Mucosa of stomach (tissue), 1 donor: ENCODE measurements at regions not wholly inside any gene's neighbourhood (a gene's known extent, or its start where the extent isn't known, plus 50 kb on each side); places are given as distances from the start of the nearest gene placed in this dataset.

Experiments used
- H3K27me3 ChIP-seq: one replicate; pipeline ENCODE4 v1.7.0; 2013; ENCODE audit warnings: mild to moderate bottlenecking, low read length; ENCODE audit not compliant: control insufficient read depth, insufficient read depth
- H3K36me3 ChIP-seq: one replicate; pipeline ENCODE4 v1.7.0; 2013; ENCODE audit warnings: low read length; ENCODE audit not compliant: control insufficient read depth, insufficient read depth
- H3K4me1 ChIP-seq: one replicate; pipeline ENCODE4 v1.7.0; 2013; ENCODE audit warnings: mild to moderate bottlenecking, low read length; ENCODE audit not compliant: control insufficient read depth, insufficient read depth
- H3K4me3 ChIP-seq: one replicate; pipeline ENCODE4 v1.7.0; 2013; ENCODE audit warnings: low read length
- H3K9ac ChIP-seq: one replicate; pipeline ENCODE4 v1.7.0; 2013; ENCODE audit warnings: mild to moderate bottlenecking, low read length, moderate library complexity
- H3K9me3 ChIP-seq: one replicate; pipeline ENCODE4 v1.7.0; 2013; ENCODE audit warnings: mild to moderate bottlenecking, low read length, moderate library complexity; ENCODE audit not compliant: control insufficient read depth
- donor health status: Pancreatic carcinoma.

GRCh38 chr6:12410946-12411345 is 120.8 kb downstream of the EDN1 start:
- H3K9ac ChIP-seq: no peak overlapping the region
- no peak overlapping the region for H3K4me3 ChIP-seq
- H3K9me3 ChIP-seq: no peaks in the 10 kb centered on the region
- H3K36me3 ChIP-seq: no peaks in the 10 kb centered on the region
- H3K27me3 ChIP-seq: no peaks in the 10 kb centered on the region
- H3K4me1 ChIP-seq: peaks cover 6% of the 10 kb centered on the region

- H3K27me3 ChIP-seq: no peaks in the 10 kb centered on the region
- H3K4me1 ChIP-seq: peaks cover 6% of the 10 kb centered on the region
- no peak overlapping the region for H3K9ac ChIP-seq
- no peaks in the 10 kb centered on the region for H3K36me3 ChIP-seq
- no peak overlapping the region for H3K4me3 ChIP-seq
- no peaks in the 10 kb centered on the region for H3K9me3 ChIP-seq
Observed at GRCh38 chr6:12414096-12414675, 124.0 kb downstream of the EDN1 start.

GRCh38 chr6:12415980-12416598 is 125.9 kb downstream of the EDN1 start:
- Histone ChIP-seq H3K4me1 (peaks cover 6% of the 10 kb centered on the region), H3K9me3 (no peaks in the 10 kb centered on the region), H3K9ac (no peak overlapping the region), H3K36me3 (no peaks in the 10 kb centered on the region), H3K4me3 (no peak overlapping the region), H3K27me3 (no peaks in the 10 kb centered on the region)

GRCh38 chr6:12417191-12417590 is 127.0 kb downstream of the EDN1 start:
- H3K9me3 ChIP-seq: no peaks in the 10 kb centered on the region
- no peaks in the 10 kb centered on the region for H3K36me3 ChIP-seq
- no peak overlapping the region for H3K4me3 ChIP-seq
- H3K4me1 ChIP-seq: peaks cover 6% of the 10 kb centered on the region
- no peaks in the 10 kb centered on the region for H3K27me3 ChIP-seq
- no peak overlapping the region for H3K9ac ChIP-seq

GRCh38 chr6:12418946-12419345 is 128.8 kb downstream of the EDN1 start:
- Histone ChIP-seq H3K9ac (no peak overlapping the region), H3K27me3 (no peaks in the 10 kb centered on the region), H3K36me3 (no peaks in the 10 kb centered on the region), H3K9me3 (no peaks in the 10 kb centered on the region), H3K4me1 (peaks cover 3% of the 10 kb centered on the region), H3K4me3 (no peak overlapping the region)

- Histone ChIP-seq H3K9ac (no peak overlapping the region), H3K36me3 (no peaks in the 10 kb centered on the region)
Observed at GRCh38 chr6:12419631-12420272, 129.6 kb downstream of the EDN1 start.

GRCh38 chr6:12420626-12421025 is 130.5 kb downstream of the EDN1 start:
- Histone ChIP-seq H3K4me1 (peaks cover 5% of the 10 kb centered on the region), H3K36me3 (no peaks in the 10 kb centered on the region), H3K9me3 (no peaks in the 10 kb centered on the region)

More at GRCh38 chr6:12419631-12420272, 129.6 kb downstream of the EDN1 start:
- H3K27me3 ChIP-seq: no peaks in the 10 kb centered on the region
- no peaks in the 10 kb centered on the region for H3K9me3 ChIP-seq
- peaks cover 5% of the 10 kb centered on the region for H3K4me1 ChIP-seq
- H3K4me3 ChIP-seq: no peak overlapping the region

GRCh38 chr6:12421596-12421995 is 131.4 kb downstream of the EDN1 start:
- no peaks in the 10 kb centered on the region for H3K9me3 ChIP-seq
- no peak overlapping the region for H3K4me3 ChIP-seq
- no peaks in the 10 kb centered on the region for H3K27me3 ChIP-seq
- H3K9ac ChIP-seq: no peak overlapping the region
- H3K4me1 ChIP-seq: peaks cover 5% of the 10 kb centered on the region
- no peaks in the 10 kb centered on the region for H3K36me3 ChIP-seq

More at GRCh38 chr6:12420626-12421025, 130.5 kb downstream of the EDN1 start:
- Histone ChIP-seq H3K4me3 (no peak overlapping the region), H3K27me3 (no peaks in the 10 kb centered on the region), H3K9ac (no peak overlapping the region)

- Histone ChIP-seq H3K4me1 (peaks cover 5% of the 10 kb centered on the region), H3K27me3 (no peaks in the 10 kb centered on the region), H3K9ac (no peak overlapping the region), H3K9me3 (no peaks in the 10 kb centered on the region), H3K36me3 (no peaks in the 10 kb centered on the region), H3K4me3 (no peak overlapping the region)
Observed at GRCh38 chr6:12422848-12423247, 132.7 kb downstream of the EDN1 start.

GRCh38 chr6:12423832-12424231 is 133.7 kb downstream of the EDN1 start:
- H3K36me3 ChIP-seq: no peaks in the 10 kb centered on the region
- no peak overlapping the region for H3K4me3 ChIP-seq
- no peaks in the 10 kb centered on the region for H3K27me3 ChIP-seq
- H3K9me3 ChIP-seq: no peaks in the 10 kb centered on the region
- no peak overlapping the region for H3K9ac ChIP-seq
- peaks cover 5% of the 10 kb centered on the region for H3K4me1 ChIP-seq

- Histone ChIP-seq H3K36me3 (no peaks in the 10 kb centered on the region), H3K9me3 (no peaks in the 10 kb centered on the region), H3K9ac (no peak overlapping the region), H3K4me3 (no peak overlapping the region), H3K4me1 (peaks cover 5% of the 10 kb centered on the region), H3K27me3 (no peaks in the 10 kb centered on the region)
Observed at GRCh38 chr6:12426121-12426520, 136.0 kb downstream of the EDN1 start.

GRCh38 chr6:12431023-12431422 is 140.9 kb downstream of the EDN1 start:
- no peak overlapping the region for H3K4me3 ChIP-seq
- no peaks in the 10 kb centered on the region for H3K27me3 ChIP-seq
- H3K9me3 ChIP-seq: no peaks in the 10 kb centered on the region

More at GRCh38 chr6:12431023-12431422, 140.9 kb downstream of the EDN1 start:
- Histone ChIP-seq H3K36me3 (no peaks in the 10 kb centered on the region), H3K4me1 (no peaks in the 10 kb centered on the region), H3K9ac (no peak overlapping the region)
